ENCODE measurements at regions not wholly inside any gene's neighbourhood (a gene's known extent, or its start where the extent isn't known, plus 50 kb on each side); places are given as distances from the start of the nearest gene placed in this dataset.

DNA sequence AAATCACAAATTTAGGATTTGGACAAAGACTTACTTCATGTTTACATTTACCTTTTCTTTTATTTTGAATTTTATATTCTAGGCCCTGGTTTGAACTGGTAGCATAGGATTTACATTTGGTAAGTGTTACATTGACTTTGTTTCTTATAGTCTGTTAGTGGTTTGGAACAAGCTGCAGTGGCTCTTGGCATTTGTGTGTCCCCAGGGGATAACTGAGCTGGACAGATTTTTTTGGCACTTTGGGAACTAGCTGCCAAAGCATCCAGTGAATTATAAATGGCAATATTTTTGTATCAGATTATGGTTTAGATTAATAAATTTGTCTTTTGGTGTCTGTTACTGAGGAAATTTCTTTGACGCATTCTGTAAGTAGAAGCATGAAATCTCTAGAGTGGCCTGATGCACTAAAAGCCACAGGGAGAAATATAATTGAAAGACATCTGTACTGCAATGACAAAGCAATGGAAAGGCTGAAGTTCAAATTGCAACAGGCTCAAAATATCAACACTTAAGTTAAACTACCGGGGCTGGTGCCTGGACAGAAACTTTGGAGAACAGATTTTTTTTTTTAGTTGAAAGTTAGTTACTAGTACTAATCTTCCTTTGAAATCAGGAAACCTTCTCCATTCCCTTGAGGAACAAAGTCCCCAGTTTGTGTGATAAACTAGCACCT lies 107.6 kb upstream of the PLCXD3 start:
- Histone ChIP-seq H3K4me3 (no peak overlapping the region), H3K36me3 (no peaks in the 10 kb centered on the region), H3K27ac (no peak overlapping the region), H3K9me3 (no peaks in the 10 kb centered on the region), H3K4me1 (no peaks in the 10 kb centered on the region), H3K27me3 (no peaks in the 10 kb centered on the region)
- no peak for ATAC-seq
- TF ChIP-seq, protein P1, sequence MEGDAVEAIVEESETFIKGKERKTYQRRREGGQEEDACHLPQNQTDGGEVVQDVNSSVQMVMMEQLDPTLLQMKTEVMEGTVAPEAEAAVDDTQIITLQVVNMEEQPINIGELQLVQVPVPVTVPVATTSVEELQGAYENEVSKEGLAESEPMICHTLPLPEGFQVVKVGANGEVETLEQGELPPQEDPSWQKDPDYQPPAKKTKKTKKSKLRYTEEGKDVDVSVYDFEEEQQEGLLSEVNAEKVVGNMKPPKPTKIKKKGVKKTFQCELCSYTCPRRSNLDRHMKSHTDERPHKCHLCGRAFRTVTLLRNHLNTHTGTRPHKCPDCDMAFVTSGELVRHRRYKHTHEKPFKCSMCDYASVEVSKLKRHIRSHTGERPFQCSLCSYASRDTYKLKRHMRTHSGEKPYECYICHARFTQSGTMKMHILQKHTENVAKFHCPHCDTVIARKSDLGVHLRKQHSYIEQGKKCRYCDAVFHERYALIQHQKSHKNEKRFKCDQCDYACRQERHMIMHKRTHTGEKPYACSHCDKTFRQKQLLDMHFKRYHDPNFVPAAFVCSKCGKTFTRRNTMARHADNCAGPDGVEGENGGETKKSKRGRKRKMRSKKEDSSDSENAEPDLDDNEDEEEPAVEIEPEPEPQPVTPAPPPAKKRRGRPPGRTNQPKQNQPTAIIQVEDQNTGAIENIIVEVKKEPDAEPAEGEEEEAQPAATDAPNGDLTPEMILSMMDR (IDR thresholded peaks at IDR 0.05) = no peak
- no peak for TF ChIP-seq POLR2A (IDR thresholded peaks at IDR 0.05)
- TF ChIP-seq POLR2AphosphoS5 (IDR thresholded peaks at IDR 0.05) = no peak
- no peak for TF ChIP-seq EP300 (IDR thresholded peaks at IDR 0.05)
- 63 to 88% methylated on average over 2 of the region's 2 CpGs for WGBS, 2 donors (ENCODE audit: low coverage in 1 of 2)

- Histone ChIP-seq H3K27me3 (no peaks in the 10 kb centered on the region), H3K36me3 (no peaks in the 10 kb centered on the region), H3K4me3 (no peak overlapping the region), H3K27ac (no peak overlapping the region), H3K9me3 (peaks cover 0 to 8% (median 0%) of the 10 kb centered on the region in 3 donors), H3K4me1 (no peaks in the 10 kb centered on the region)
- TF ChIP-seq EP300 (IDR thresholded peaks at IDR 0.05) = no peak
- TF ChIP-seq, protein P1 (IDR thresholded peaks at IDR 0.05) = no peak
- TF ChIP-seq POLR2AphosphoS5 (IDR thresholded peaks at IDR 0.05) = no peak
- TF ChIP-seq POLR2A (IDR thresholded peaks at IDR 0.05) = no peak
- no peak for ATAC-seq
- 58 to 59% methylated on average over 1 of the region's 1 CpG for WGBS, 2 donors (ENCODE audit: low coverage in 1 of 2)
These were observed 100.0 kb upstream of the PLCXD3 start for GRCh38 chr5:41610386-41610785.

- H3K4me1 ChIP-seq = no peaks in the 10 kb centered on the region
These were observed 90.3 kb upstream of the PLCXD3 start for GRCh38 chr5:41600731-41601130.

DNA sequence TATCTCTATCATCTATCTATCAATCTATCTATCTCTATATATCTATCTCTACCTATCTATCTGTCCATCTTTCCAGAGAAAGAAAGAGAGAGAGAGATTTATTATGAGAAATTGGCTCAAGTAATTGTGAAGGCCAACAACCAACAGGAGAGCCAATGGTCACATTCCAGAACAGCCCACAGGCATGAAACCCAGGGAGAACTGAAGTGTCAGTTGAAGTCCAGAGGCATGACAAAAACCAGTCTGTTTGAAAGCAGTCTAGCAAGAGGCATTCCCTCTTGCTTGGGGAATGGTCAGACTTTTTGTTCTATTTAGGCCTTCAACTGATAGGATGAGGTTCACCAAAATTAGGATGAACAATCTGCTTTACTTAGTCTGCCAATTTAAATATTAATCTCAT lies 87.6 kb upstream of the PLCXD3 start:
- no peaks in the 10 kb centered on the region for H3K27me3 ChIP-seq
- TF ChIP-seq EP300 (IDR thresholded peaks at IDR 0.05) (no peak), POLR2A (IDR thresholded peaks at IDR 0.05) (no peak), POLR2AphosphoS5 (IDR thresholded peaks at IDR 0.05) (no peak)
- TF ChIP-seq, protein P1 (IDR thresholded peaks at IDR 0.05) = no peak
- H3K4me1 ChIP-seq = no peaks in the 10 kb centered on the region
- no peak overlapping the region for H3K4me3 ChIP-seq
- H3K27ac ChIP-seq = no peak overlapping the region
- no peaks in the 10 kb centered on the region for H3K36me3 ChIP-seq
- ATAC-seq = no peak
- H3K9me3 ChIP-seq = no peaks in the 10 kb centered on the region

More at GRCh38 chr5:41600731-41601130, 90.3 kb upstream of the PLCXD3 start:
- Histone ChIP-seq H3K27ac (no peak overlapping the region), H3K4me3 (no peak overlapping the region), H3K27me3 (no peaks in the 10 kb centered on the region), H3K36me3 (no peaks in the 10 kb centered on the region), H3K9me3 (no peaks in the 10 kb centered on the region)
- no peak for TF ChIP-seq POLR2AphosphoS5 (IDR thresholded peaks at IDR 0.05)
- no peak for TF ChIP-seq POLR2A (IDR thresholded peaks at IDR 0.05)
- TF ChIP-seq, protein P1 (IDR thresholded peaks at IDR 0.05) = no peak
- 26 to 42% methylated on average over 2 of the region's 2 CpGs for WGBS, 2 donors (ENCODE audit: low coverage in 1 of 2)
- ATAC-seq = no peak

GRCh38 chr5:41587668-41588067 lies 77.3 kb upstream of the PLCXD3 start:
- Histone ChIP-seq H3K9me3 (no peaks in the 10 kb centered on the region), H3K36me3 (no peaks in the 10 kb centered on the region), H3K27me3 (no peaks in the 10 kb centered on the region), H3K4me3 (no peak overlapping the region), H3K4me1 (no peaks in the 10 kb centered on the region), H3K27ac (no peak overlapping the region)
- 75 to 95% methylated on average over 2 to 8 of the region's 17 CpGs for WGBS, 2 donors (ENCODE audit: low coverage in 1 of 2)
- no peak for ATAC-seq
- TF ChIP-seq EP300 (IDR thresholded peaks at IDR 0.05) (no peak), POLR2AphosphoS5 (IDR thresholded peaks at IDR 0.05) (no peak), POLR2A (IDR thresholded peaks at IDR 0.05) (no peak)
- TF ChIP-seq, protein P1 (IDR thresholded peaks at IDR 0.05) = no peak
